SK-N-SH treated with all-trans-retinoic acid at 6 μM for 48 hours (cell line): ENCODE measurements at regions not wholly inside any gene's neighbourhood (a gene's known extent, or its start where the extent isn't known, plus 50 kb on each side); places are given as distances from the start of the nearest gene placed in this dataset.

Experiments
- ARNTL ChIP-seq: fragments of 450-650 bp; formaldehyde crosslinking; IDR thresholded peaks from 2 replicates; pipeline ENCODE4 v1.5.0; 2020; ENCODE audit warnings: low read depth, mild to moderate bottlenecking, moderate library complexity, borderline replicate concordance
- SNAI2 ChIP-seq: fragments of 250-450 bp; sonication (Bioruptor Pico); IDR thresholded peaks from 2 replicates; pipeline ENCODE4 v1.5.0; 2020; ENCODE audit warnings: mild to moderate bottlenecking, moderate library complexity
- TOX ChIP-seq: fragments of 250-450 bp; sonication (Bioruptor Pico); IDR thresholded peaks from 2 replicates; pipeline ENCODE4 v1.8.0; 2021; ENCODE audit warnings: mild to moderate bottlenecking, moderate library complexity, borderline replicate concordance
- ZNF565 ChIP-seq: fragments of 450-650 bp; formaldehyde crosslinking; conservative IDR thresholded peaks from 2 replicates; pipeline ENCODE4 v1.5.0; 2020; ENCODE audit warnings: low read depth, mild to moderate bottlenecking, moderate library complexity
- ZNF8 ChIP-seq: fragments of 450-650 bp; formaldehyde crosslinking; IDR thresholded peaks from 2 replicates; pipeline ENCODE4 v1.5.0; 2020; ENCODE audit warnings: mild to moderate bottlenecking, moderate library complexity

DNA sequence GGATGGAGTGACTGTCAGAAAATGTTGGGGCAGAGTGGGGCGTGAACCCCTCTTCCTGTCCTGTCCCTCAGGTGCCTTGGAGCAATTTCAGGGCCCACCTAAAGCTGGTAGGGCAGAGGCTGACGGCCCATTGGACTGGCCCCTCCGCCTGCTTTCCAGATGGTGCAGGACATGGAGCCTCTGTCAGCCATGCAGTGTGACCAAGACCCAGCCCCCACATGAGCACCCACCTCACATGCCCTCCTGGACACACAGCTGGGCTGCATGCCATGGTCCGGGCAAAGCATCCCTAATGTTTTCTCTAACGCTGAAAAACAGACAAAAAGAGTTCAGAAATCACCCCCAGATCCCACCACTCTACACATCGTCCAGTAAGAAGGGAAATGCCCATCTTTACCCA is 51.3 kb upstream of the PSAP start:
- TF ChIP-seq ZNF8 (CRISPR knock-in tag) (no peak), TOX (no peak), ZNF565 (CRISPR knock-in tag) (no peak), SNAI2 (CRISPR knock-in tag) (no peak), ARNTL (CRISPR knock-in tag) (no peak)
